ENCODE measurements at regions not wholly inside any gene's neighbourhood (a gene's known extent, or its start where the extent isn't known, plus 50 kb on each side); places are given as distances from the start of the nearest gene placed in this dataset.

DNA sequence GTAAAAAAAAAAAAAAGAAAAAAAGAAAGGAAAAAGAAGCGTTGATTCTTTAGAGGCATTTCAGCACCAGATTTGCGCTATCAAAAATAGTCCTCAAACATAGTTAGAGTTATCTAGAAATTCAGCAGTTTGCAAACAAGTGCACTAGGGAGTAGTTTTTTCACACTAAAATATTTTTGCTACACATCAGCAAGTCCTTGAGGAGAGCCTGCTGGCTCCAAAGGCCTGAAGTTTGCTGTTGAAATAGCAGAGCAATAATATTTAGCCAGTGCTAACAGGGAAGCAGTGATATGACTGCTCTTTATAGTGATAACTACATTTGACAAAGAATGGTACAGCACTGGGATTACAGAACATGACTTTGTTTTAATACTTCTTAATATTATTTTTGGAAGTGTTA is 472.2 kb downstream of the PCDH7 start:
- TF ChIP-seq EZH2 (IDR thresholded peaks at IDR 0.05; ENCODE audit: borderline replicate concordance, low read depth, low read length, poor library complexity, severe bottlenecking) (no peak), CTCF (conservative IDR thresholded peaks at IDR 0.05; ENCODE audit: low read depth, low read length) (no peak)
